ENCODE measurements at regions not wholly inside any gene's neighbourhood (a gene's known extent, or its start where the extent isn't known, plus 50 kb on each side); places are given as distances from the start of the nearest gene placed in this dataset.

GRCh38 chr17:70848785-70849184 lies 679.5 kb downstream of the KCNJ2 start:
- H3K4me3 ChIP-seq (ENCODE audit: low read depth, low read length): no peak overlapping the region
- peak; percentile 83 for DNase-seq (ENCODE audit: low read depth)
- TF ChIP-seq, protein P1, sequence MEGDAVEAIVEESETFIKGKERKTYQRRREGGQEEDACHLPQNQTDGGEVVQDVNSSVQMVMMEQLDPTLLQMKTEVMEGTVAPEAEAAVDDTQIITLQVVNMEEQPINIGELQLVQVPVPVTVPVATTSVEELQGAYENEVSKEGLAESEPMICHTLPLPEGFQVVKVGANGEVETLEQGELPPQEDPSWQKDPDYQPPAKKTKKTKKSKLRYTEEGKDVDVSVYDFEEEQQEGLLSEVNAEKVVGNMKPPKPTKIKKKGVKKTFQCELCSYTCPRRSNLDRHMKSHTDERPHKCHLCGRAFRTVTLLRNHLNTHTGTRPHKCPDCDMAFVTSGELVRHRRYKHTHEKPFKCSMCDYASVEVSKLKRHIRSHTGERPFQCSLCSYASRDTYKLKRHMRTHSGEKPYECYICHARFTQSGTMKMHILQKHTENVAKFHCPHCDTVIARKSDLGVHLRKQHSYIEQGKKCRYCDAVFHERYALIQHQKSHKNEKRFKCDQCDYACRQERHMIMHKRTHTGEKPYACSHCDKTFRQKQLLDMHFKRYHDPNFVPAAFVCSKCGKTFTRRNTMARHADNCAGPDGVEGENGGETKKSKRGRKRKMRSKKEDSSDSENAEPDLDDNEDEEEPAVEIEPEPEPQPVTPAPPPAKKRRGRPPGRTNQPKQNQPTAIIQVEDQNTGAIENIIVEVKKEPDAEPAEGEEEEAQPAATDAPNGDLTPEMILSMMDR (conservative IDR thresholded peaks at IDR 0.05; ENCODE audit: low read depth, low read length): no peak

DNA sequence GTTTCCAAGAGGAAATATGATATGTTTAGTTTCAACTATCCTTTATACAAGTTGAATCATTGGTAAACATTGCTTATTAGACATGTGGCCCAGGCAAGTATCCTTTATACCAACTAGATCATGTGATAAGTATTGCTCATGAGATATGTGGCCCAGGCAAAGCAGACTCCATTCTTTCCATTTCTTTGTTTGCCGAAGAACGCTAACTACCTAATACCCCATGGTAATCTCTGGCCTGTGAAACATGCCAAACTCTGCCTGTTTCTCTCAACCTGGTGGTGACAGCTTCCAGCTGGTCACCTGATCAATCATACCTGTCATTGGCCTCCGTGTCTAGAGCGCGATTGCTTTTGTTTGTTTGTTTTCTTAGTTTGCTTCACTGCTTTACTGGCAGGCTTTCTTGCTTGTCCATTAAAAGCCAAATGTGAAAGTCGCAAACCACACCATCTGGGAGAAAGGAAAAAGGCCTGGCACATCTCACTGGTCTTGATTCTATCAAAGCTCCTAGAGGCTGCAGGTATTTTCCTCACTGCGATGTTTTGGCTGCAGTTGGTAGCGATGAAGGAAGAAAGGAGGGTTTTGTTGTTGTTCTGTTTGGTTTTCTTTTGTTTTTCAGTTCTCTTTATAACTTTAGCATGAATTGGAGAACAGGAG lies 686.2 kb downstream of the KCNJ2 start:
- TF ChIP-seq, protein P1 (conservative IDR thresholded peaks at IDR 0.05; ENCODE audit: low read depth, low read length): no peak
- H3K4me3 ChIP-seq (ENCODE audit: low read depth, low read length): no peak overlapping the region
- DNase-seq (ENCODE audit: low read depth): peak; percentile 78

- H3K4me3 ChIP-seq (ENCODE audit: low read depth, low read length): no peak overlapping the region
- DNase-seq (ENCODE audit: low read depth): no peak
- TF ChIP-seq, protein P1 (conservative IDR thresholded peaks at IDR 0.05; ENCODE audit: low read depth, low read length): no peak
These were observed 688.0 kb downstream of the KCNJ2 start for GRCh38 chr17:70857351-70857750.

- DNase-seq (ENCODE audit: low read depth): no peak
- H3K4me3 ChIP-seq (ENCODE audit: low read depth, low read length): no peak overlapping the region
- TF ChIP-seq, protein P1 (conservative IDR thresholded peaks at IDR 0.05; ENCODE audit: low read depth, low read length): no peak
These were observed 690.5 kb downstream of the KCNJ2 start for GRCh38 chr17:70859829-70860228.

- DNase-seq (ENCODE audit: low read depth): no peak
- TF ChIP-seq, protein P1 (conservative IDR thresholded peaks at IDR 0.05; ENCODE audit: low read depth, low read length): no peak
- no peak overlapping the region for H3K4me3 ChIP-seq (ENCODE audit: low read depth, low read length)
These were observed 693.0 kb downstream of the KCNJ2 start for GRCh38 chr17:70862295-70862694.

DNA sequence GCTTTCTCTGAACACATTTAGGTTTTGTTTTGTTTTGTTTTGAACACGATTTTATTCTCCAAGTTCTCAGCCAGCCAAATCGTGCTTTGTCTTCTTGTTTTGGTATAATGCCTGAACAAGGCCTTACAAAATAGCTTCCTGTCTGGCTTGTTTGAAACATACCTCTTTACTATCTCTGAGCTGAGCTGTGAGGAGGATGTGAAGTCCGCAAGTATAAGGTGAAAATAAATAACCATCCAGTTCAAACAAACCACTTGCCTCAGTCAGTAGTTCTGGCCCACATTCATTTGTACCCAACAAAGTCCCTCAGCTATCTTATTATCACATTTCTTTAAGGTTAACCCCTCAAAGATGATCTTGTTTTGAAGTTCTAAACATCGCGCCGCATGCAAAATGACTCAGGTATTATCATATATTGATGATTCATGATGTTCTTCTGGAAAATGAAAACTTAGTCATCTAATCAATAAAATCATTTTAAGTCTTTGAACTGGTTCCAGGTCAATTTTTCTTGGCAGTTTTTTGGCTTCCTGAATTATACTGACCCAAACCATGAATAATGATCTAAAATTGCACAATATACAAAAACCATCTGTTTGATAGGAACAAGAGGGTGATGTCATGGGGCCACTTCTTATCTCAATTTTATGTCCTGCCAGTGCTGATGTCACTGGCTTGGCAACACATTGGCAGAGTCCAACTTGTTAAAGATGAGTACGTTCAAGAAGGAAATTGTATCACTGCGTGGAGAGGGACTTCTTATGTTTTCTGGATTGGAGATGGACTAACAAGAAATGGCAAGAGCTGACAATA lies 694.3 kb downstream of the KCNJ2 start:
- TF ChIP-seq, protein P1 (conservative IDR thresholded peaks at IDR 0.05; ENCODE audit: low read depth, low read length): no peak
- H3K4me3 ChIP-seq (ENCODE audit: low read depth, low read length): no peak overlapping the region
- DNase-seq (ENCODE audit: low read depth): peak; percentile 26
